ENCODE measurements at regions not wholly inside any gene's neighbourhood (a gene's known extent, or its start where the extent isn't known, plus 50 kb on each side); places are given as distances from the start of the nearest gene placed in this dataset.

- TF ChIP-seq CTCF (conservative IDR thresholded peaks at IDR 0.05 in 1 of 2, IDR thresholded peaks at IDR 0.05 in 1 of 2; ENCODE audit: extremely low read depth in 1 of 2, insufficient read depth in 1 of 2, low read depth in 1 of 2, low read length in 2 of 2) (peak; percentile 13 to 14), EZH2 (IDR thresholded peaks at IDR 0.05; ENCODE audit: borderline replicate concordance, low read length) (no peak)
Measured at GRCh38 chr3:16828815-16829214, 55.9 kb upstream of the PLCL2 start.

Measured in mammary epithelial cell (primary cell).